GM21576 (cell line): ENCODE measurements at regions not wholly inside any gene's neighbourhood (a gene's known extent, or its start where the extent isn't known, plus 50 kb on each side); places are given as distances from the start of the nearest gene placed in this dataset.

Experiments used
- ATAC-seq: cut with Tn5 transposase; IDR thresholded peaks from one replicate; pipeline ENCODE4 v1.9.1; 2021; ENCODE audit warnings: mild to moderate bottlenecking, moderate library complexity; ENCODE audit not compliant: unreplicated experiment

- ATAC-seq, result no peak
Observed at GRCh38 chr2:217749008-217749407, 253.8 kb downstream of the TNS1 start.

- ATAC-seq, result no peak
Observed at GRCh38 chr2:217746808-217747207, 256.0 kb downstream of the TNS1 start.

- ATAC-seq, result no peak
Observed at GRCh38 chr2:217743966-217744761, 258.6 kb downstream of the TNS1 start.

- no peak for ATAC-seq
Observed at GRCh38 chr2:217743407-217743806, 259.4 kb downstream of the TNS1 start.

- no peak for ATAC-seq
Observed at GRCh38 chr2:217742841-217743240, 260.0 kb downstream of the TNS1 start.

GRCh38 chr2:217742276-217742675, 260.5 kb downstream of the TNS1 start:
- ATAC-seq, result no peak

GRCh38 chr2:217741381-217741955, 261.3 kb downstream of the TNS1 start:
- no peak for ATAC-seq

- ATAC-seq, result no peak
Observed at GRCh38 chr2:217740756-217741155, 262.0 kb downstream of the TNS1 start.

- no peak for ATAC-seq
Observed at GRCh38 chr2:217740178-217740577, 262.6 kb downstream of the TNS1 start.

- ATAC-seq, result no peak
Observed at GRCh38 chr2:217739741-217740140, 263.1 kb downstream of the TNS1 start.

GRCh38 chr2:217738061-217738460, 264.7 kb downstream of the TNS1 start:
- ATAC-seq, result no peak

GRCh38 chr2:217736776-217737550, 265.8 kb downstream of the TNS1 start:
- no peak for ATAC-seq

- ATAC-seq, result no peak
Observed at GRCh38 chr2:217735899-217736298, 266.9 kb downstream of the TNS1 start.

GRCh38 chr2:217735034-217735433, 267.8 kb downstream of the TNS1 start:
- no peak for ATAC-seq

- ATAC-seq, result no peak
Observed at GRCh38 chr2:217733461-217733860, 269.3 kb downstream of the TNS1 start.

GRCh38 chr2:217732992-217733391, 269.8 kb downstream of the TNS1 start:
- no peak for ATAC-seq

GRCh38 chr2:217731805-217732204, 271.0 kb downstream of the TNS1 start:
- no peak for ATAC-seq

GRCh38 chr2:217729421-217730053, 273.3 kb downstream of the TNS1 start:
- ATAC-seq, result no peak

GRCh38 chr2:217727801-217728200, 275.0 kb downstream of the TNS1 start:
- no peak for ATAC-seq

GRCh38 chr2:217725409-217725808, 277.4 kb downstream of the TNS1 start:
- no peak for ATAC-seq

GRCh38 chr2:217724471-217724870, 278.3 kb downstream of the TNS1 start:
- ATAC-seq, result no peak
